GM19025 (cell line): ENCODE measurements at regions not wholly inside any gene's neighbourhood (a gene's known extent, or its start where the extent isn't known, plus 50 kb on each side); places are given as distances from the start of the nearest gene placed in this dataset.
"Not testable (repeated sequence)": the region's sequence is repeated elsewhere in the genome, so short reads cannot be mapped to it uniquely, and the experiment has no call there.

Experiments
- ATAC-seq: cut with Tn5 transposase; IDR thresholded peaks from one replicate; pipeline ENCODE4 v1.9.1; 2021; ENCODE audit warnings: mild to moderate bottlenecking, low read depth, moderate library complexity; ENCODE audit not compliant: unreplicated experiment

- ATAC-seq: no peak
Measured at GRCh38 chr2:65766768-65767267, 334.4 kb upstream of the SPRED2 start.

- no peak for ATAC-seq
Measured at GRCh38 chr2:65765376-65765775, 333.0 kb upstream of the SPRED2 start.

GRCh38 chr2:65762068-65762467 is 329.7 kb upstream of the SPRED2 start:
- no peak for ATAC-seq

GRCh38 chr2:65754219-65754618 is 321.8 kb upstream of the SPRED2 start:
- no peak for ATAC-seq

GRCh38 chr2:65751408-65751807 is 319.0 kb upstream of the SPRED2 start:
- no peak for ATAC-seq

- ATAC-seq: no peak
Measured at GRCh38 chr2:65749545-65749944, 317.1 kb upstream of the SPRED2 start.

GRCh38 chr2:65747875-65748274 is 315.5 kb upstream of the SPRED2 start:
- ATAC-seq: not testable (repeated sequence)

GRCh38 chr2:65746931-65747675 is 314.7 kb upstream of the SPRED2 start:
- no peak for ATAC-seq

- no peak for ATAC-seq
Measured at GRCh38 chr2:65744477-65745200, 312.2 kb upstream of the SPRED2 start.

- no peak for ATAC-seq
Measured at GRCh38 chr2:65742977-65743376, 310.6 kb upstream of the SPRED2 start.

GRCh38 chr2:65739927-65740326 is 307.5 kb upstream of the SPRED2 start:
- no peak for ATAC-seq

- ATAC-seq: no peak
Measured at GRCh38 chr2:65737452-65738011, 305.1 kb upstream of the SPRED2 start.

- no peak for ATAC-seq
Measured at GRCh38 chr2:65731476-65731875, 299.1 kb upstream of the SPRED2 start.

- no peak for ATAC-seq
Measured at GRCh38 chr2:65730186-65730585, 297.8 kb upstream of the SPRED2 start.

GRCh38 chr2:65729246-65729645 is 296.8 kb upstream of the SPRED2 start:
- no peak for ATAC-seq

- ATAC-seq: no peak
Measured at GRCh38 chr2:65728477-65729180, 296.2 kb upstream of the SPRED2 start.

- no peak for ATAC-seq
Measured at GRCh38 chr2:65727816-65728215, 295.4 kb upstream of the SPRED2 start.

GRCh38 chr2:65727381-65727780 is 295.0 kb upstream of the SPRED2 start:
- no peak for ATAC-seq

GRCh38 chr2:65724752-65725151 is 292.4 kb upstream of the SPRED2 start:
- no peak for ATAC-seq

- ATAC-seq: no peak
Measured at GRCh38 chr2:65724336-65724735, 291.9 kb upstream of the SPRED2 start.
